ENCODE measurements at regions not wholly inside any gene's neighbourhood (a gene's known extent, or its start where the extent isn't known, plus 50 kb on each side); places are given as distances from the start of the nearest gene placed in this dataset.

GRCh38 chr16:88316941-88317612 is 65.7 kb upstream of the ZNF469 start:
- BruUV-seq (replicated peaks): no TSS peak

GRCh38 chr16:88317613-88317965 is 65.2 kb upstream of the ZNF469 start:
- POLR2A ChIA-PET: interaction anchor here (0.7 kb wide), 1 partner anchor 51 kb away, joined by 3 read pairs; no protein-coding TSS in a partner anchor
- CTCF ChIA-PET: no interaction called here
- TF ChIP-seq CTCF (IDR thresholded peaks at IDR 0.05; ENCODE audit: unreplicated experiment): no peak
- BruUV-seq (replicated peaks): no TSS peak
- peaks cover 1% of the 10 kb centered on the region for H3K9me3 Mint-ChIP-seq (ENCODE audit: unreplicated experiment)
- no peak overlapping the region for H3K4me3 Mint-ChIP-seq (ENCODE audit: unreplicated experiment)
- DNase-seq (ENCODE audit: unreplicated experiment): no peak
- intact Hi-C loops (cut with micrococcal nuclease): no loop called here
- H3K36me3 Mint-ChIP-seq (ENCODE audit: insufficient read depth, unreplicated experiment): no peaks in the 10 kb centered on the region
- no peaks in the 10 kb centered on the region for H3K4me1 Mint-ChIP-seq (ENCODE audit: insufficient read depth, unreplicated experiment)
- H3K27ac Mint-ChIP-seq (ENCODE audit: low read depth, unreplicated experiment): no peak overlapping the region
- no peaks in the 10 kb centered on the region for H3K27me3 Mint-ChIP-seq (ENCODE audit: insufficient read depth, unreplicated experiment)

More at GRCh38 chr16:88316941-88317612, 65.7 kb upstream of the ZNF469 start:
- Mint-ChIP-seq H3K4me3 (ENCODE audit: unreplicated experiment) (no peak overlapping the region), H3K36me3 (ENCODE audit: insufficient read depth, unreplicated experiment) (no peaks in the 10 kb centered on the region), H3K9me3 (ENCODE audit: unreplicated experiment) (peaks cover 6% of the 10 kb centered on the region), H3K27ac (ENCODE audit: low read depth, unreplicated experiment) (no peak overlapping the region), H3K4me1 (ENCODE audit: insufficient read depth, unreplicated experiment) (no peaks in the 10 kb centered on the region), H3K27me3 (ENCODE audit: insufficient read depth, unreplicated experiment) (no peaks in the 10 kb centered on the region)
- intact Hi-C loops (cut with micrococcal nuclease): no loop called here
- DNase-seq (ENCODE audit: unreplicated experiment): no peak
- CTCF ChIA-PET: no interaction called here
- no peak for TF ChIP-seq CTCF (IDR thresholded peaks at IDR 0.05; ENCODE audit: unreplicated experiment)
- POLR2A ChIA-PET: interaction anchor here (0.7 kb wide), 1 partner anchor 51 kb away, joined by 3 read pairs; no protein-coding TSS in a partner anchor

- no peak for DNase-seq (ENCODE audit: unreplicated experiment)
- Mint-ChIP-seq H3K27ac (ENCODE audit: low read depth, unreplicated experiment) (no peak overlapping the region), H3K4me3 (ENCODE audit: unreplicated experiment) (no peak overlapping the region), H3K4me1 (ENCODE audit: insufficient read depth, unreplicated experiment) (no peaks in the 10 kb centered on the region), H3K27me3 (ENCODE audit: insufficient read depth, unreplicated experiment) (no peaks in the 10 kb centered on the region), H3K36me3 (ENCODE audit: insufficient read depth, unreplicated experiment) (no peaks in the 10 kb centered on the region), H3K9me3 (ENCODE audit: unreplicated experiment) (no peaks in the 10 kb centered on the region)
- intact Hi-C loops (cut with micrococcal nuclease): no loop called here
- BruUV-seq (replicated peaks): no TSS peak
- POLR2A ChIA-PET: no interaction called here
- CTCF ChIA-PET: no interaction called here
- no peak for TF ChIP-seq CTCF (IDR thresholded peaks at IDR 0.05; ENCODE audit: unreplicated experiment)
These were observed 64.7 kb upstream of the ZNF469 start for GRCh38 chr16:88318051-88318450.

GRCh38 chr16:88318521-88318920 is 64.2 kb upstream of the ZNF469 start:
- Mint-ChIP-seq H3K4me3 (ENCODE audit: unreplicated experiment) (no peak overlapping the region), H3K4me1 (ENCODE audit: insufficient read depth, unreplicated experiment) (no peaks in the 10 kb centered on the region), H3K36me3 (ENCODE audit: insufficient read depth, unreplicated experiment) (no peaks in the 10 kb centered on the region), H3K9me3 (ENCODE audit: unreplicated experiment) (no peaks in the 10 kb centered on the region), H3K27ac (ENCODE audit: low read depth, unreplicated experiment) (no peak overlapping the region), H3K27me3 (ENCODE audit: insufficient read depth, unreplicated experiment) (no peaks in the 10 kb centered on the region)
- no TSS peak for BruUV-seq (replicated peaks)
- intact Hi-C loops (cut with micrococcal nuclease): no loop called here
- no peak for DNase-seq (ENCODE audit: unreplicated experiment)
- ChIA-PET CTCF (no interaction called here), POLR2A (no interaction called here)
- no peak for TF ChIP-seq CTCF (IDR thresholded peaks at IDR 0.05; ENCODE audit: unreplicated experiment)

All from MCF 10A (cell line).